Vagina (tissue), 2 donors: ENCODE measurements at regions not wholly inside any gene's neighbourhood (a gene's known extent, or its start where the extent isn't known, plus 50 kb on each side); places are given as distances from the start of the nearest gene placed in this dataset.

Experiments used
- POLR2A ChIP-seq, 2 donors: fragments of 450-650 bp; IDR thresholded peaks; one replicate each; pipeline ENCODE4 v1.6.1; 2017; ENCODE audit warnings: antibody characterized with exemption in 2 of 2, mild to moderate bottlenecking in 2 of 2, moderate library complexity in 2 of 2
- TF ChIP-seq, protein P1 (sequence below), 3 experiments: fragments of 450-650 bp in 2 of 3; fragments of 200-600 bp in 1 of 3; sonication (generic) in 1 of 3; IDR thresholded peaks; one replicate each; pipeline ENCODE4 v1.5.1; 2017 to 2019; ENCODE audit warnings: antibody characterized with exemption in 3 of 3, mild to moderate bottlenecking in 2 of 3, moderate library complexity in 2 of 3

- TF ChIP-seq, protein P1, sequence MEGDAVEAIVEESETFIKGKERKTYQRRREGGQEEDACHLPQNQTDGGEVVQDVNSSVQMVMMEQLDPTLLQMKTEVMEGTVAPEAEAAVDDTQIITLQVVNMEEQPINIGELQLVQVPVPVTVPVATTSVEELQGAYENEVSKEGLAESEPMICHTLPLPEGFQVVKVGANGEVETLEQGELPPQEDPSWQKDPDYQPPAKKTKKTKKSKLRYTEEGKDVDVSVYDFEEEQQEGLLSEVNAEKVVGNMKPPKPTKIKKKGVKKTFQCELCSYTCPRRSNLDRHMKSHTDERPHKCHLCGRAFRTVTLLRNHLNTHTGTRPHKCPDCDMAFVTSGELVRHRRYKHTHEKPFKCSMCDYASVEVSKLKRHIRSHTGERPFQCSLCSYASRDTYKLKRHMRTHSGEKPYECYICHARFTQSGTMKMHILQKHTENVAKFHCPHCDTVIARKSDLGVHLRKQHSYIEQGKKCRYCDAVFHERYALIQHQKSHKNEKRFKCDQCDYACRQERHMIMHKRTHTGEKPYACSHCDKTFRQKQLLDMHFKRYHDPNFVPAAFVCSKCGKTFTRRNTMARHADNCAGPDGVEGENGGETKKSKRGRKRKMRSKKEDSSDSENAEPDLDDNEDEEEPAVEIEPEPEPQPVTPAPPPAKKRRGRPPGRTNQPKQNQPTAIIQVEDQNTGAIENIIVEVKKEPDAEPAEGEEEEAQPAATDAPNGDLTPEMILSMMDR (IDR thresholded peaks at IDR 0.05): no peak
- TF ChIP-seq POLR2A (IDR thresholded peaks at IDR 0.05): no peak
These were observed 134.1 kb upstream of the ELOVL6 start for GRCh38 chr4:110332483-110332882.
